Fibroblast of lung (primary cell): ENCODE measurements at regions not wholly inside any gene's neighbourhood (a gene's known extent, or its start where the extent isn't known, plus 50 kb on each side); places are given as distances from the start of the nearest gene placed in this dataset.

Experiments used
- DNase-seq, 2 donors: peaks; one replicate each; pipeline versions ENCODE4 v3.0.0 to v3.0.0-alpha.2; 2010; ENCODE audit warnings: low read depth in 2 of 2
- H2AFZ ChIP-seq: 2 replicates; pipeline ENCODE4 v1.5.1; 2012; ENCODE audit warnings: low read length, control low read depth, inconsistent platforms
- H3K27ac ChIP-seq: 2 replicates; pipeline ENCODE4 v1.5.1; 2011; ENCODE audit warnings: low read length, control low read depth; ENCODE audit not compliant: insufficient read depth
- H3K27me3 ChIP-seq: 2 replicates; pipeline ENCODE4 v1.5.1; 2011; ENCODE audit warnings: mild to moderate bottlenecking, low read length; ENCODE audit not compliant: control insufficient read depth, insufficient read depth
- H3K36me3 ChIP-seq: 2 replicates; pipeline ENCODE4 v1.5.1; 2011; ENCODE audit warnings: low read length; ENCODE audit not compliant: control insufficient read depth, insufficient read depth
- H3K4me1 ChIP-seq: 2 replicates; pipeline ENCODE4 v1.5.1; 2011; ENCODE audit warnings: low read length; ENCODE audit not compliant: control insufficient read depth, insufficient read depth; ENCODE audit errors: extremely low read depth
- H3K4me2 ChIP-seq: 2 replicates; pipeline ENCODE4 v1.5.1; 2011; ENCODE audit warnings: low read length, control low read depth; ENCODE audit not compliant: insufficient read depth; ENCODE audit errors: extremely low read depth
- H3K4me3 ChIP-seq, 4 experiments: fragments of 200-600 bp in 1 of 4; sonication (generic) in 1 of 4; replicated peaks in 1 of 4; 2 replicates each; pipeline ENCODE4 v1.5.1; 2011 to 2016; ENCODE audit warnings: low read length in 4 of 4, low read depth in 3 of 4, mild to moderate bottlenecking in 3 of 4, control low read depth in 2 of 4, inconsistent platforms in 1 of 4, mixed read lengths in 1 of 4; ENCODE audit not compliant: insufficient read depth in 1 of 4; ENCODE audit errors: control extremely low read depth in 1 of 4
- H3K79me2 ChIP-seq: 2 replicates; pipeline ENCODE4 v1.5.1; 2012; ENCODE audit warnings: mild to moderate bottlenecking, low read length, inconsistent platforms; ENCODE audit not compliant: control insufficient read depth, insufficient read depth
- H3K9ac ChIP-seq: 2 replicates; pipeline ENCODE4 v1.5.1; 2011; ENCODE audit warnings: mild to moderate bottlenecking, low read length, control low read depth; ENCODE audit not compliant: insufficient read depth
- H3K9me3 ChIP-seq: 2 replicates; pipeline ENCODE4 v1.5.1; 2012; ENCODE audit warnings: low read depth, low read length; ENCODE audit not compliant: control insufficient read depth, insufficient read depth
- H4K20me1 ChIP-seq: 2 replicates; pipeline ENCODE4 v1.5.1; 2011; ENCODE audit warnings: low read length; ENCODE audit not compliant: control insufficient read depth, insufficient read depth; ENCODE audit errors: extremely low read depth
- CTCF ChIP-seq, 2 donors: IDR thresholded peaks in 1 of 2; conservative IDR thresholded peaks in 1 of 2; 1 replicate in 1 of 2; 2 replicates in 1 of 2; pipeline ENCODE4 v1.5.1; 2011 to 2012; ENCODE audit warnings: low read length in 2 of 2, control low read depth in 1 of 2, inconsistent platforms in 1 of 2, low read depth in 1 of 2, mild to moderate bottlenecking in 1 of 2
- EZH2 ChIP-seq: IDR thresholded peaks from 2 replicates; pipeline ENCODE4 v1.5.1; 2012; ENCODE audit warnings: low read length, control low read depth, mild to moderate bottlenecking; ENCODE audit errors: missing control alignments

GRCh38 chr9:81741103-81741502 is 51.8 kb upstream of the TLE1 start:
- Histone ChIP-seq H3K9ac (no peak overlapping the region), H3K36me3 (no peaks in the 10 kb centered on the region), H3K4me2 (no peak overlapping the region), H3K79me2 (no peaks in the 10 kb centered on the region), H3K27ac (no peak overlapping the region), H3K9me3 (no peaks in the 10 kb centered on the region), H4K20me1 (no peaks in the 10 kb centered on the region), H3K27me3 (no peaks in the 10 kb centered on the region), H2AFZ (no peak overlapping the region), H3K4me1 (peaks cover 7% of the 10 kb centered on the region), H3K4me3 (no peak overlapping the region)
- peak in 1 of 2 donors; percentile 8 for DNase-seq
- TF ChIP-seq CTCF (conservative IDR thresholded peaks at IDR 0.05 in 1 of 2, IDR thresholded peaks at IDR 0.05 in 1 of 2; ENCODE audit: low read depth in 1 of 2, low read length in 2 of 2) (no peak), EZH2 (no peak)

- Histone ChIP-seq H3K4me1 (no peaks in the 10 kb centered on the region), H3K9ac (no peak overlapping the region), H2AFZ (no peak overlapping the region), H3K79me2 (no peaks in the 10 kb centered on the region), H3K4me2 (no peak overlapping the region), H3K36me3 (no peaks in the 10 kb centered on the region), H3K27ac (no peak overlapping the region), H3K27me3 (no peaks in the 10 kb centered on the region), H3K4me3 (no peak overlapping the region), H4K20me1 (no peaks in the 10 kb centered on the region), H3K9me3 (no peaks in the 10 kb centered on the region)
- TF ChIP-seq CTCF (conservative IDR thresholded peaks at IDR 0.05 in 1 of 2, IDR thresholded peaks at IDR 0.05 in 1 of 2; ENCODE audit: low read depth in 1 of 2, low read length in 2 of 2), result no peak
- TF ChIP-seq EZH2, result no peak
- no peak for DNase-seq
Observed at GRCh38 chr9:81748091-81748490, 58.7 kb upstream of the TLE1 start.

- Histone ChIP-seq H3K4me1 (no peaks in the 10 kb centered on the region), H3K4me2 (no peak overlapping the region), H3K79me2 (no peaks in the 10 kb centered on the region), H2AFZ (no peak overlapping the region), H3K9ac (no peak overlapping the region), H3K27me3 (no peaks in the 10 kb centered on the region), H3K4me3 (no peak overlapping the region), H4K20me1 (no peaks in the 10 kb centered on the region), H3K36me3 (no peaks in the 10 kb centered on the region), H3K27ac (no peak overlapping the region), H3K9me3 (no peaks in the 10 kb centered on the region)
- no peak for DNase-seq
- TF ChIP-seq EZH2 (no peak), CTCF (conservative IDR thresholded peaks at IDR 0.05 in 1 of 2, IDR thresholded peaks at IDR 0.05 in 1 of 2; ENCODE audit: low read depth in 1 of 2, low read length in 2 of 2) (no peak)
Observed at GRCh38 chr9:81753436-81753835, 64.1 kb upstream of the TLE1 start.
